ENCODE measurements at regions not wholly inside any gene's neighbourhood (a gene's known extent, or its start where the extent isn't known, plus 50 kb on each side); places are given as distances from the start of the nearest gene placed in this dataset.

GRCh38 chr11:32176223-32176934 lies 85.5 kb downstream of the RCN1 start (continued):
- no peak for TF ChIP-seq ZNF146 (tag by site-specific recombination; IDR thresholded peaks at IDR 0.05)
- peak; percentile 97 for TF ChIP-seq ZNF654 (tag by site-specific recombination; IDR thresholded peaks at IDR 0.05; ENCODE audit: low read depth)
- no peak for TF ChIP-seq ZSCAN18 (tag by site-specific recombination; IDR thresholded peaks at IDR 0.05)
- no peak for TF ChIP-seq KLF7 (tag by site-specific recombination; IDR thresholded peaks at IDR 0.05; ENCODE audit: borderline replicate concordance)
- TF ChIP-seq BCL11A (tag by site-specific recombination; IDR thresholded peaks at IDR 0.05; ENCODE audit: low read depth) = no peak
- TF ChIP-seq ZNF366 (tag by site-specific recombination; conservative IDR thresholded peaks at IDR 0.05) = no peak
- TF ChIP-seq ZSCAN4 (tag by site-specific recombination; IDR thresholded peaks at IDR 0.05) = no peak
- no peak for TF ChIP-seq ZFP41 (tag by site-specific recombination; IDR thresholded peaks at IDR 0.05; ENCODE audit: borderline replicate concordance)
- TF ChIP-seq ZNF629 (tag by site-specific recombination; IDR thresholded peaks at IDR 0.05) = peak; percentile 48; the same call in 1 of the 2 replicates
- 0 out of 2 replicates have a peak, but pooled peaks have one; percentile 50 for TF ChIP-seq ZNF362 (tag by site-specific recombination; IDR thresholded peaks at IDR 0.05)
- TF ChIP-seq ZBTB17 (tag by site-specific recombination; IDR thresholded peaks at IDR 0.05) = peak; percentile 16; the same call in 1 of the 2 replicates
- no peak for TF ChIP-seq ZNF280C (tag by site-specific recombination; IDR thresholded peaks at IDR 0.05)
- TF ChIP-seq ZBTB6 (tag by site-specific recombination; IDR thresholded peaks at IDR 0.05) = no peak
- peak; percentile 67; the same call in 1 of the 2 replicates for TF ChIP-seq MZF1 (tag by site-specific recombination; IDR thresholded peaks at IDR 0.05; ENCODE audit: borderline replicate concordance)
- TF ChIP-seq HIC1 (tag by site-specific recombination; IDR thresholded peaks at IDR 0.05) = no peak
- TF ChIP-seq ZNF548 (tag by site-specific recombination; IDR thresholded peaks at IDR 0.05) = no peak
- TF ChIP-seq ZBTB10 (tag by site-specific recombination; IDR thresholded peaks at IDR 0.05) = no peak
- TF ChIP-seq ZXDB (tag by site-specific recombination; IDR thresholded peaks at IDR 0.05) = no peak
- peak; percentile 30; the same call in 1 of the 2 replicates for TF ChIP-seq ATF2 (tag by site-specific recombination; IDR thresholded peaks at IDR 0.05; ENCODE audit: low read depth)
- TF ChIP-seq HOXA7 (CRISPR knock-in tag; IDR thresholded peaks at IDR 0.05; ENCODE audit: borderline replicate concordance) = no peak
- no peak for TF ChIP-seq ZNF677 (tag by site-specific recombination; IDR thresholded peaks at IDR 0.05)
- TF ChIP-seq TRIM28 (IDR thresholded peaks at IDR 0.05; ENCODE audit: borderline replicate concordance, low read length) = no peak
- no peak for TF ChIP-seq ZNF132 (tag by site-specific recombination; IDR thresholded peaks at IDR 0.05; ENCODE audit: borderline replicate concordance)
- no peak for TF ChIP-seq MEIS1 (CRISPR knock-in tag; IDR thresholded peaks at IDR 0.05; ENCODE audit: borderline replicate concordance)
- no peak for TF ChIP-seq ZBTB21 (tag by site-specific recombination; IDR thresholded peaks at IDR 0.05)

Measured in HEK293 (cell line).